GM21723 (cell line): ENCODE measurements at regions not wholly inside any gene's neighbourhood (a gene's known extent, or its start where the extent isn't known, plus 50 kb on each side); places are given as distances from the start of the nearest gene placed in this dataset.
"Not testable (repeated sequence)": the region's sequence is repeated elsewhere in the genome, so short reads cannot be mapped to it uniquely, and the experiment has no call there.

Source experiments
- ATAC-seq: cut with Tn5 transposase; IDR thresholded peaks from one replicate; pipeline ENCODE4 v1.9.1; 2021; ENCODE audit warnings: mild to moderate bottlenecking, moderate library complexity; ENCODE audit not compliant: unreplicated experiment

DNA sequence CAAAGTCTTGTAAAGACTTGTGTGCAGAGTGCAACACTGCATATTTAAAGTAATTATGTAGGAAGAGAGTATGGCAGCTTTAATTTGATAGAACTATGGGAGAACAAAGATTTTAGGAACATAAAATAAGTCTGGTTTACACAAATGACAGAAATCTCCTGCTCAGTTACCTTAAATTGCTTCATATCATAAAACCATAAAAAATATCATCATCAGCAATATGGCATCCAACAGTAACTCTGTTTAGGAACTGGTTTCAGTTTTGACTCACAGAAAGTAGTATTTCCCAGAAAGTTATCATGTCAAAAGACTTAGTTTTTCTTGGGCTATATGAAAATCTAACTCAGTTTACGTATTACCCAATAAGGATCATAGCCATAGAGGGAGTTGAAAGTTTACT lies 292.1 kb upstream of the PMFBP1 start:
- ATAC-seq = no peak

DNA sequence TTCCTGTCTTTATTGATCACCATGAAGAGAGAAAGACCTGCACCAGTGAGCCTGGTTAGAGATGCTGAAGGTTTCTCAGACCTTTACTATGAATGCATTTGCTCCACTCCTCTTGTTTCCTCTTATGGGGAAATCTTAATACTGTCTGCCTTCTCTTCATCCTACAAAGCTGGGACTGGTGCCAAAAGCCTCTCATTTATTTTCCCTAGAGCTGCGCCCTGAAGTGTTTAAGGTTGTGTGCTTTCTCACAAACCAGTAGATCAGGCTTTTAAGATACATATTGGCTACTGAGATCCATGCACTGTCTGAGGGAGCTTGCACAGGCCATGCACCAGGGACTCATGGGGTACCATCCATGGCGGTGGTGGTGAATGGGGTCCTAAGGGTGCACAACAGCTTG lies 286.1 kb upstream of the PMFBP1 start:
- no peak for ATAC-seq

DNA sequence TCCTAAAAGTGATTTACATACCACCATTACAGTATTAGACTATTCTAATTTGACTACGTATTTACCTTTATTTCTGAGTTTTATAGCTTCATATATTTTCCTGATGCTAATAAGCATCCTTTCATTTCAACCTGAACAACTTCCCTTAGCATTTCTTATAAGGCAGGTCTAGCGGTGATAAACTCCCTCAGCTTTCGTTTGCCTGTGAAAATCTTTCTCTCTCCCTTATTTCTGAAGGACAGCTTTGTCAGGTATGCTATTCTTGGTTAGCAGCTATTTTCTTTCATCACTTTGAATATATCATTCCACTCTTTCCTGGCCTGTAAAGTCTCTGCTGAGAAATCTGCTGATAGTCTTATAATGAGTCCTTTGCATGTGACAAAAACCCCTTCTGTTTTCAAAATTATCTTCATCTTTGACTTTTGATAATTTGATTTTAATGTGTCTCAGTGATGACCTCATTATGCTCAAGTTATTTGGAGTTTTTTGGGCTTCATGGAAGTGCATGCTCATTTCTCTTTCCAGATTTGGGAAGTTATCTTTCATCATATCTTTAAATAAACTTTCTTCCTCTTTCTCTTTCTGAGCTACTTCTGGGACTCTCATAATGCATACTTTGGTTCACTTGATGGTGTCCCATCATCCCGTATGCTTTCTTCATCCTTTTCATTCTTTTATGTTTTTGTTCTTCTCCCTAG lies 285.4 kb upstream of the PMFBP1 start:
- no peak for ATAC-seq

DNA sequence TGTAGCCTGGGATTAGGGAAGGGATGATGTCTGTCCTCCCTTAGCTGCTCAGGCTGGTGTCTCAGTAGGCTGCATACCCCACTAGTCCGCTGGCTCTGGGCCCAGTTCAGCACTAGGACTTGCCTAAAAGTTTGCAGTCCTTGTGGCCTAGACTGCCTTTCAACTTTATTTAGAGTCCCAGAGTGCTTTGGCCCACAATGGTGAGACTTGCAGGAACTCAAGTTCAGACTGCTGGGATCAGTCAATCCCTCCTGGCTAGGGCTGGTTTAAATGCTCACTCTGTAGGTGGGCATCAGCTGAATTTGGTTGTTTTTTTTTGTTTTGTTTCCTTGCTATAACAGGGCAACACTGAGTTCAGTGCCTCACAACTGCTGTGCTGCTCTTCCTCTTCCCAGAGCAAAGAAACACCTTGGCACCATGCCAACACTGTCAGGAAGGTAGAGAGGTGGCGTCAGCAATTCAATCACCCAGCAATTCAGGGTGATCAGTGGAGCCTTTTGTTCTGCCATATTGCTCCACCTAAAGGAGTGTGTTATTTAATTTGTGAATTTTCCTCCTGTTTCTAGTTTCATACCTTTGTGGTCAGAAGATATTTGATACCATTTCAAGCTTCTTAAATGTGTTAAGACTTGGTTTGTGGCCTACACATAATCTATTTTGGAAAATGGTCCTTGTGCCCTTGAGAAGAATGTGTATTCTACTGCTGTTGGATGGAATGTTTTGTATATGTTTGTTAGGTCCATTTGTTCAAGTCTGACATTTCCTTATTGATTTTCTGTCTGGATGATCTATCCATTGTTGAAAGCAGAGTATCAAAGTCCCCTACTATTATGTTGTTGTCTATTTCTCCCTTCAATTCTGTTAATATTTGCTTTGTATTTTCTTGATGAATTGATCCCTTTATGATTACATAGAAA lies 284.0 kb upstream of the PMFBP1 start:
- ATAC-seq = no peak

DNA sequence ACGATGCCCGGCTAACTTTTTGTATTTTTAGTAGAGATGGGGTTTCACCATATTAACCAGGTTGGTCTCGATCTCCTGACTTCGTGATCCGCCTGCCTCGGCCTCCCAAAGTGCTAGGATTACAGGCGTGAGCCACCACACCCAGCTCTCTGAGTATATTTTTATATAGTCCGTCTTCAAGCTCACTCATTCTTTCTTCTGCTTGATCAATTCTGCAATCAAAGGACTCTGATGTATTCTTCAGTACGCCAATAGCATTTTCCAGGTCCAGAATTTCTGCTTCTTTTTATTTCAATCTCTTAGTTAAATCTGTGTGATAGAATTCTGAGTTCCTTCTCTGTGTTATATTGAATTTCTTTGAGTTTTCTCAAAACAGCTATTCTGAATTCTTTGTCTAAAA lies 281.9 kb upstream of the PMFBP1 start:
- not testable (repeated sequence) for ATAC-seq

DNA sequence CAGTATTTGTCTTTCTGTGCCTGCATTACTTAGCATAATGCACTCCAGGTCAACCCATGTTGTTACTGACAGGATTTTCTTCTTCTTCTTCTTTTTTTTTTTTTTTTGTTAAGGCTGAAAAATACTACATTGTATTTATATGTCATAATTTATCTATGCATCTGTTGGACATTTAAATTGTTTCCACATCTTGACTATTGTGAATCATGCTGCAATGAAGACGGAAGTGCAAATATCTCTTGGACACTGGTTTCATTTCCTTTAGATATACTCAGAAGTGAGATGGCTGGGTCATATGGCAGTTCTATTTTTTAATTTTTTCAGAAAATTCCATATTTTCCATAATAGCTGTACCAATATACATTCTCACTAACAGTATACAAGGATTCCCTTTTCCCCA lies 272.7 kb upstream of the PMFBP1 start:
- ATAC-seq = no peak

DNA sequence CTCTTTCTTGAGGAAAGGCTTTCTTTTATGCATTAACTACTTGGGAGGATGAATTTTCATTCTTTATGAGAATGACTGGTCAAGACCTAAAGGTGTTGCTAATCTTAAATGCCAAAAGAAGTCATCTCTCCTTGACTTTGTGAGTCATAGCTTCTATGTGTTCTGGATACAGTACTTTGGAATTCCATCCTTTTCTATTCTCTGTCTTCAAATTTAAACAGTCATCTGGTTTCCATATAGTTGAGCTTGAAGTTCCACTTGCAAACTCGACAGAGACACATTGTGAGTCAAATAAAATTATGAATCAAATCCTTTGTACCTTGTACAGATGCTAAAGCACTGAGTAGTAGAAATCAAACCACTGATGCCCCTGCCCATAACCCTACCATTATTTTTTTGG lies 271.9 kb upstream of the PMFBP1 start:
- no peak for ATAC-seq

DNA sequence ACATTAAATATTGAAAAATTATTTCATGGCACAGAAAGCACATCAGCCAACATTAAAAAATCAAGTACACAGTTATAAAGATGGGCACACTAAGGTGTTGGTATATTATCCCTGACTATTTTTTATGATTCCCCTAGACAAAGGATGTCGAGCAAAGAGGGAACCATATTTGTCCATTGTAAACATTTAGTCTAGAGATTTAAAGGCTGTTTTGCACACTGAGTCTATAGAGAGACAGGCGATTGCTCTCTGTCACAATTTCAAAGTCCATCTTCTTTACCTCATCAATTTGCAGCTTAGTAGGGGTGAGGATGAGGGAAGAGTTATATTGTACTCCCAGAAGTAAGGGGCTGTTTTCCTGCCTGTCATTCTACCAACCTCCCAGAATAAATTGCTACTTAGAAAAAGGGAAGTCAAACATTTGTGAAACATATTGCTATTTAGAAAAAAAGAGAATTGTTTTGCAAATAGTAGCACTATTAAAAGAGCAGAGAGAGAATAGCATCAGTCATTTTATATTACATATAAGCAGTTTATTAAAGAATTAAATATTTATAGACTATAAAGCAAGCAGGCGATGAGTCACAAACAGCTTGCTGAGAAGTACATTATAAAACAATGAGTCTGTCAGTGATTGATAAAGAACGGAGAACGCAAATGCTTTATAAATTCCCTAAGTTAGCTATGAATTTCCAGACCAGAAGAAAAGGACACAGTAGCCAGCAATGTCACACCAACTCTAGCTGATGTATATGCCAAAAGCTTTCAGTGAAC lies 270.6 kb upstream of the PMFBP1 start:
- ATAC-seq = no peak

DNA sequence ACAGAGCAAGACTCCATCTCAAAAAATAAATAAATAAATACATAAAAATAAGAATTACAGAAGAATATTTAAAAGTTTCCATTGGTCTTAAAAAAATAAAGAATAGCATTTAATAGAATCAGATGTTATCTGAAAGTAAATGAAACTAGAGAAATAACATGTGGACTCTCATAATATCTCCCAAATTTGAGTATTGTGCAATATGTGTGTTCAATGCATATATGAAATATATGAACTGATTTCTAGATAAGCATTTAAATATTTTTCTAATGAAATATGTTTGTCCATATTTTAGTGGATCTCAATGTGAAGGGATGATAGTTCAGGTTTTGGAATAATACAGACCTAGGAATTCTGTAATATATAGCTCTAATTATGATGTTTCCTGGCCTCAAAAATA lies 265.9 kb upstream of the PMFBP1 start:
- ATAC-seq = no peak

DNA sequence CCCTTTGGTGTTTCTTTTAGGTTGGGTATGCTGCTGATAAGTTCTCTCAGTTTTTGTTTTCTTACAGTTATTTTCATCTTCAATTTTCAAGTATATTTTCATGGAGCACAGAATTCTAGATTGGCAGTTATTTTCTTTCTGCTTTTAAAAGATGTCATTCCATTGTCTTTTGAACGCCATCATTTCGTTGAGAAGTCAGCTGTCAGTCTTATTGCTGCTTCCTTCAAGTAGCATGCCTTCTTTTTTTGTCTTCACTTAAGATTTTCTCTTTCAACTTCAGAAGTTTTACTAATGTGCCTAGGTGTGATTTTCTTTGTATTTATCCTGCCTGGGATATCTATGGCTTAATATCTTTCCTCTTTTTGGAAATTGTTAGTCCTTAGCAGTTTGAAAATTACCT lies 262.2 kb upstream of the PMFBP1 start:
- ATAC-seq = no peak

DNA sequence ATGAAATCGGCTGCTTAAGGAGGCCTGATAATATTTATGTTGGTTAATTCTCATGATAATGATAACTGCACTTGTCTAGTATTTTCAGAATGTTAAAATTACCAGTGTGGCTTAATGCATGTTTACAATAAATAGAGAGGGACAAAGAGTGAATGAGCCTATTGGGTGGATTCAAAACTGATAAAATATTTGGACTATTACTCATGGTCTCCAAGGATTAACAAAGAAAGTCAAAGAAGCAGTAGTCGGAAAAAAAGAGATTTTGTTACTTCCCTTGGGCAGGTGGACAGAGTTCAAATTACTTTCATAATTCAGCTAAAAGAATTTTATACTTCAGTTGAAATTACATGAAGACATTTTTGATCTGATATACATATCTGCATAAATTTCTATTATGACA lies 258.2 kb upstream of the PMFBP1 start:
- ATAC-seq = no peak

DNA sequence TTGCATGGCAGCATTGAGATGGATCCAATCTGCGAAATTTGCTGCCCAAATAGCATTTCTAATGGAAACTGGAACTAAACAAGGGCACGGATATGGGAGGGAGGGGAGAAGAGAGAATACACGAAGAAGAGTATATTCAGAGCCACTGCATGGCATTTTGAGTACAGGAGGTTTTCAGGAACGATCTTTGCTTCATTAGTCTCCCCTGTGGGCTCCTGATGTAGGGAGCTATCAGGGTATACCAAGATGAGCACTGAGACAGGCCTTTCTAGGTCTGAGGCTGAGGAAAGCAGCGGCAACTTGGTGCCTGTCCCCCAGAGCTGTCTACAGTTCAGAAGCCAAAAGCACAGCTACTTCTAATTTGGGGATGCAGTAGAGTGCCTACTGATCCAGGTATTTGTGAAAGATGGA lies 257.7 kb upstream of the PMFBP1 start:
- ATAC-seq = no peak

DNA sequence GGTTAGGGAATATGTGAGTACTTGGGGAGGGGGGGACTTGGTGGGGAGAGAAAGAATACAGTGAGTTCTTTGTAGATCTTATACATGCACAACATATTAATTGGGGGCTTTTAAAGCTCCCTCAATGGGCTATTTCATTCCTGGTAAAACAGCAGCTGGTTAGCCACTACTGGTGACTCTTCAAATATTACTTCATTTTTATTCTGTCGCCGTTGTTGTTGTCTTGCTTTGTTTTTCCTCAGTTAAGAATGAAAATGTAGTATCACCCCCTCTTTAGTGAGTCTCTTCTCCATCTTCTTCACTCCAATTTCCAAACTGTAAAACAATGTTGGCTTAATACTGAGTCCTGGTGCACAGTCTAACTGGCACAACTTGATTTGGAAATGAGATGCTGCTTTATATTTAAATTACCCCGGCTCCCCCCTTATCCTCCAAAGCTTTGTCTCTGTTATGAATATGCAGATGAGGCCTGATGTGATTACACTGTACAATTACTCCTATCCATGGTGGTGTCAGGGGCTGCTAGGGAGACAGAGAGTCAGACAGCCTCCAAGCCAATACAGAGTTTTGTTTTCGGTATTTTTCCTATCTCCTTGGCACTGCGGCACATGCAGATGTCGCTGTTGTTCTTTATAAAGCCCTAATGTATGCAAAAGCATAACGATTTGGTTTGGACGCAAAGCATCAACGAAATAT lies 256.9 kb upstream of the PMFBP1 start:
- ATAC-seq = no peak

DNA sequence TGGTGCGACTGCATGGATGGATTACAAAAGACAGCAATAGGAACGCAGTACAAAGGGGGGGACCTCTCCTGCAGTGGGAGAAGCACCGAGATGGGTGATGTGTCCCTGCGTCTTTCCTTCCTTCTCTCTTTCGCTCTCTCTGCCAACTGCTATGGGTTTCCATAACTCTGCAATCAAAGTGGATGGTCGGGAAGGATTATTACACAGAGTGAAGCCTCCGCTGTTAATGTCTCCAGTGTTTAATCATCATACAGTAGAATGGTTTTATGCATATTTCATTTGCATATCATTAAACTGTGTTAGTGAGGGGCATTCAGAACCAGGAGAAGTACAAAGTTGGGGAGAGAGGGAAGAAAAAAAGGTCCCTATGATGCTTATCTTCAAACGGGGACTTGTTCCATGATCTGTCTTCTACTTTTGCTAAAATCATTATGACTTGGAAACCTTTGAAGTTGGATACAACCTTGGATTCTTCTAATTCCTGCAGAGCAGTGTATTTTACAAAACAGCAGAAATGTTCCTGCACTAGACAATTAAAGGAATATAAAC lies 255.9 kb upstream of the PMFBP1 start:
- ATAC-seq = no peak

DNA sequence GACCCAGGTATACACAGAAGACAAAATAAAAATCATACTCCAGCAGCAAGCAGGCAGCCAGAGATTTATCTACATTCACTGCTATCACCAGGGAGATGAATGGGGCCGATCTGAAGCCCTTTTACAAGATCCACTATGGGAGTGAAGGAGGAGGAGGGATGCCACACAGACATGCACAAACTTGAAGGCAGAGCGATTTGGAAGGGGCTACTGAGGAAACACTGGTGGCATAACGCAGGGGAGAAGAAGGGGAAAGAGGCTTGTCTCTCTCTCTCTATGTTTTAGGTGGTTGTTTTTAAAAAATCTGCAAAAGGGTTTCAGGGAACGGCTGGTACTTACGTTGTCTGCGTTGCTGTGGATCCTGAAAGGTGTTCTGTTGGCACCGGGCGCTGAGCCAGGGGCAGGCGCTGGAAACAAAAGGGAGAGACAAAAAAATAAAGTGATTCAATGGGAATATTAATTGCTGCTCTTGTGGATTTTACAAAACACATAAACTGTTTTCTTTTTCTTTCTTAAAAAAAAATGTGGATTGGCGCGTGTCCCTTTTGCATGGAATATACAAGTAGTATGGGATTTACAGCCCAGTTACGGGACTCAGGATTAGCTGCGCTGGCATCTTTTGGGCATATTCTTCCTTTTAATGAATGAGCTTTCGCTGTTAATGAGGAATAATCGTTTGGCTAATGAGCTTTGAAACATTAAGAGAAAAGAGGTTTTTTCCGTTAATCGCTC lies 255.3 kb upstream of the PMFBP1 start:
- no peak for ATAC-seq

DNA sequence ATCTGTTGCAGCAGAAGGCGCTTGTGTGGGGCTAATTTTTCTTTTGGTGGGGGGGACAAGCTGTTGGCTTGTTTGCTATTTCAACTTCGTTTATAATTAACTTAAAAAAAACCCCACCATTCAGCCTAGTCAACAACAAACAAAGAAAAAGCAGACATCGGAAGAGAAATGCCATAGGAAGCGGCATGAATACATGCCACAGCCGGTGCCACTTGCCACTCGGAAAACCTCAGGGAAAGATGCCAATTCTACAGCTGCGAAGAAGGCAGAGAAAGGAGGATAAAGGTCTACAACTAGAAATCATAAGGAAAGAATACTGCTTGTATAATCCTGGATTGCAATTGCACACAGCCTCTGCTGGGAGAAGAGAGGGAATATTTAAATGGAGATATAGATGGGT lies 254.4 kb upstream of the PMFBP1 start:
- no peak for ATAC-seq

DNA sequence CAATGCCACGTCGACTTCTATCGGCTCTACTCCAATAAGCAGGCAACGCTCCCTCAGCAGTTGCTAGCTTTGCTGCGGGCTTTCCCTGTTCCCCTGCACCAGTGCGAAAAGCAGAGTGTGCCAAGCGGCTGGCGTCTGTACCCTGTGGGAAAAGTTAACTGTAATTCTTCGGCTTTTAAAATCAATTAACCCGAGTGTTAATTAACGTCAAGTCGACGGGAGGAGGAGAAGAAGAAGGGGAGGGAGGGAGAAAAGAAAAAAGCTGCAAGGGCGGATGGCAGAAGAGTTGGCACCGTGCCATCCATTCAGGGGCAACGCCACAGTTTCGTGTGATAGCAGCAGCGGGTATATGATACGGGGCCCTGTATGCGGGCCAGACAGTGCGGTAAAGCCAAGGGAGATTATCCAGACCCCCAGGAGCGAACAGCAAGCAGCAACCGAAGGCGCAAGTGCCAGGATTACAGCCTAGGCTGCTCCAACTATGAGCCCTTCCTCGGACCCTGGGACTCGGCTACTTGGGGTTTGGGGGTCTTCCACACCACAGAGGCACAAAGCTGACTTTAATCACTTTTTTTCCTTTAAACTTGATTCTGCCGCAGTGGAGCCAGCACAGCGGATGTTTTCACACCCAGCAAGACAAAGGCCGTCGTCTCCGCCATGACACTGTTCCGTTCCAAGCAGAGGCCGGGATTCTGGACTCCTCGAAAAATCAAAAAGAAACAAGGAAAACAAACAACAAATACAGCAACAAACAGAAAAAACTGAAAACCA lies 253.8 kb upstream of the PMFBP1 start:
- ATAC-seq = no peak

DNA sequence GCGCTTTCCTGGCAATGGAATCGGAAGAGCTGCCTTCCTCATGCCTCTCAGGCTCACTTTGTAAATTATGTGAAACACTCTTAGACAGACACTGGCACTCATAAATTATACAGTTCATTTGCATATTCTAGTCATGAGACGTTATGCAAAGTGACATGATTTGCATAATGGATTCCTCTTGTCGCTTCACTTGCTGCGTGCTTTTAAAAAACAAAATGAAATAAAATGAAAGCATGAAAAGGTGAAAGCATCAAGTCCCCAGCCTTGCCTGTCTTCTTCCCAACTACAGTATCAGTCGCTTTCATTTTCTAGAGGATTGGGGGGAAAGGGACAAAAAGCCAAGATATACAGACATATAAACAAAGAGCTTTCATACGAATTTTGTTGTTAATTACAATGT lies 252.8 kb upstream of the PMFBP1 start:
- ATAC-seq = no peak

DNA sequence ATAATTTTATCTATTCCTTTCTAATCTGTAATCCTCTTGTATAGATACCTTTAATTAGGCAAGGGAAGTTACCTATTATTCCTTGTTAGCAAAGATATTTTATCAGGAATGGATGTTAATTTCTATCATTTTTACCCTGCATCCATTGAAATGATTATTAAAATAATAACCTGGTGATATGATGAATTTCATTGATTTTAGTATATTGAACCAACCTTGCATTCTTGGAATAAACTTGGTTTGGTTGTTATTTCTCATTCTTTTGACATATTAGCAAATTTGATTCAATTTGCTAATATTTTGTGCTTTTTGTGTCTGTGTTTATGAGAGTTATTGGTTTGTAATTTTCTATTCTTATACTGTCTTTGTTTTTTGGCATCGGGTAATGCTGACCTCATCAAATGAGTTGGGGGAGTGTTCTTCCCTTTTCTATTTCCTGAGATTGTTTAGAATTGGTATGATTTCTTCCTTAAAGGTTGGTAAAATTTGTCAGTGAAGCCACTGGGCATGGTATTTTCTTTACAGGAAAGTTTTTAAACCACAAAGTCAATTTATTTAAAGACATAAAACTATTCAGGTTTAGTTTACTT lies 250.4 kb upstream of the PMFBP1 start:
- ATAC-seq = no peak
